Karpas-422 (cell line): ENCODE measurements at regions not wholly inside any gene's neighbourhood (a gene's known extent, or its start where the extent isn't known, plus 50 kb on each side); places are given as distances from the start of the nearest gene placed in this dataset.
A peak's percentile ranks its signal among the peaks of the same experiment; 100 is the strongest.

Experiments
- DNase-seq: peaks from one replicate; pipeline ENCODE4 v3.0.0-alpha.2; 2015
- H2AFZ ChIP-seq: fragments of 200-600 bp; sonication (generic); 2 replicates; pipeline ENCODE4 v1.6.1; 2014; ENCODE audit warnings: antibody characterized with exemption, low read length, mixed read lengths
- H3K27ac ChIP-seq: fragments of 200-600 bp; sonication (generic); 2 replicates; pipeline ENCODE4 v1.5.1; 2014; ENCODE audit warnings: mild to moderate bottlenecking, low read length, moderate library complexity
- H3K27me3 ChIP-seq: fragments of 200-600 bp; sonication (generic); 2 replicates; pipeline ENCODE4 v1.6.1; 2014; ENCODE audit warnings: low read length, mixed read lengths
- H3K36me3 ChIP-seq: fragments of 200-600 bp; sonication (generic); 2 replicates; pipeline ENCODE4 v1.6.1; 2014; ENCODE audit warnings: low read length, mixed read lengths; ENCODE audit not compliant: insufficient read depth
- H3K4me1 ChIP-seq: fragments of 200-600 bp; sonication (generic); 2 replicates; pipeline ENCODE4 v1.6.1; 2014; ENCODE audit warnings: mild to moderate bottlenecking, low read length, mixed read lengths
- H3K4me2 ChIP-seq: fragments of 200-600 bp; sonication (generic); 2 replicates; pipeline ENCODE4 v1.6.1; 2014; ENCODE audit warnings: low read length, low read depth, mild to moderate bottlenecking; ENCODE audit not compliant: poor library complexity, severe bottlenecking
- H3K4me3 ChIP-seq: fragments of 200-600 bp; sonication (generic); 2 replicates; pipeline ENCODE4 v1.5.1; 2014; ENCODE audit warnings: mild to moderate bottlenecking, antibody characterized with exemption, low read length, mixed read lengths
- H3K79me2 ChIP-seq: fragments of 200-600 bp; sonication (generic); 2 replicates; pipeline ENCODE4 v1.6.1; 2014; ENCODE audit warnings: mild to moderate bottlenecking, low read length, mixed read lengths
- H3K9ac ChIP-seq: fragments of 200-600 bp; sonication (generic); 2 replicates; pipeline ENCODE4 v1.6.0; 2014; ENCODE audit warnings: low read length
- H3K9me2 ChIP-seq: fragments of 200-600 bp; sonication (generic), shearing (Covaris generic); replicated peaks from 2 replicates; pipeline ENCODE4 v1.6.0; 2014; ENCODE audit warnings: mild to moderate bottlenecking, low read length, moderate library complexity; ENCODE audit not compliant: insufficient read depth
- H3K9me3 ChIP-seq: fragments of 300-700, 200-600 bp; sonication (generic); 2 replicates; pipeline ENCODE4 v1.6.1; 2014; ENCODE audit warnings: low read length, mixed read lengths
- H4K20me1 ChIP-seq: fragments of 200-600 bp; sonication (generic); 2 replicates; pipeline ENCODE4 v1.6.1; 2014; ENCODE audit warnings: mild to moderate bottlenecking, antibody characterized with exemption, low read length, low read depth; ENCODE audit not compliant: insufficient read depth

DNA sequence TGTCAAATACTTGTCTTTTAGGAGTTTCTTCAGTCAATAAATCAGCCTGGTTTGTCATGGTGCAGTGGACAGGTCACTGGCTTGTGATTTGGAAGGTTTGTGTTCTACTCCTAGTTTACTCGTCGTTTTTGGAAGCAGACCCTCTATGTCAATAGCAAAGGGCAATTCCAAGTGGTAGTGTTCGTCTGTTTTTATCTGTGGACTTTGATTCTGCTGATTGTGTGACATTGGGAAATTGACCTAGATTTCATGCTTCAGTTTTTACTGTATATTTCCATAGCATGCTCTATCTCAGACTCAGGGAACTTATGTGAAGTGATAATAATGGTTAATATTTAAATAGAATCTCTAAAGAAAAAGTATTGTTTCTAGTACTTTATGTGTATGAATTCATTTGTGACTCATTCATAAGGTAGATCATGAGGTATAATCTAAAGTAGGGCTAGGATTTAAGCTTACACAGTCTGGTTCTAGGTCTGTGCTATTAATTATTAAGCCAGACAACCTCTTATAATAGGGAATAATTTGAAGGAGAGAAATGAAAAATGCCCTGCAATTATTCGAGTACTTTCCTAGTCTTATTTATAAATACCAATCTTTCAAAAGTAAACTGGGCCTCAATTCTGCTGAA is 198.1 kb downstream of the REEP3 start:
- no peak overlapping the region for H2AFZ ChIP-seq
- H3K9me2 ChIP-seq: no peaks in the 10 kb centered on the region
- H3K9ac ChIP-seq: no peak overlapping the region
- no peak for DNase-seq
- H3K27ac ChIP-seq: no peak overlapping the region
- H3K27me3 ChIP-seq: no peaks in the 10 kb centered on the region
- H3K4me3 ChIP-seq: no peak overlapping the region
- H3K79me2 ChIP-seq: no peaks in the 10 kb centered on the region
- H3K36me3 ChIP-seq: no peaks in the 10 kb centered on the region
- no peaks in the 10 kb centered on the region for H3K9me3 ChIP-seq
- H3K4me1 ChIP-seq: peaks cover 53% of the 10 kb centered on the region
- no peaks in the 10 kb centered on the region for H4K20me1 ChIP-seq
- peak overlapping the region; percentile 14 for H3K4me2 ChIP-seq

DNA sequence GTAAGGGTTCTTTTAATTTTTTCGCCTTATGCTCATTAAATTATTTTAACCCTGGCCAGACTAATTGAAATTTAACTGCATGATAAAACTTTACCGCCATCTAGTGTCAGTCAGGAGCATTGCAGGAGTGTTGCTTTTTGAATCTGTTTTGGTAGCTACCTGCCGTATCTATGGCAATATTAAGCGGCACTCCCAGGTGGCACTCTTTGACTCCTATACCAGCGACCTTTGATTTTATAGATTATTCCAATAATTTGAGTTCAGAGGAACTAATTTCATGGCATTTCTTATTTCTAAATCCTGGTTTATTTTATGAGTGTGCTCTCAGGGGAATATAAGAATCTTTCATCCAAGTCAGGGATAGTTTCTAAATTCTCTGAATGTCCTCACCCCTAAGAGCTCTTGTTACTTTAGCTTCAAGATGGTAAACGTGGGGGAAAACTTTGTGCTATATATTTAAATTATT is 198.9 kb downstream of the REEP3 start:
- Histone ChIP-seq H3K79me2 (no peaks in the 10 kb centered on the region), H3K4me1 (peaks cover 53% of the 10 kb centered on the region), H3K9me2 (no peaks in the 10 kb centered on the region), H3K4me2 (peak overlapping the region; percentile 46), H4K20me1 (no peaks in the 10 kb centered on the region), H2AFZ (no peak overlapping the region), H3K9ac (no peak overlapping the region), H3K27ac (no peak overlapping the region), H3K4me3 (no peak overlapping the region), H3K27me3 (no peaks in the 10 kb centered on the region), H3K36me3 (no peaks in the 10 kb centered on the region), H3K9me3 (no peaks in the 10 kb centered on the region)
- DNase-seq: peak; percentile 92

DNA sequence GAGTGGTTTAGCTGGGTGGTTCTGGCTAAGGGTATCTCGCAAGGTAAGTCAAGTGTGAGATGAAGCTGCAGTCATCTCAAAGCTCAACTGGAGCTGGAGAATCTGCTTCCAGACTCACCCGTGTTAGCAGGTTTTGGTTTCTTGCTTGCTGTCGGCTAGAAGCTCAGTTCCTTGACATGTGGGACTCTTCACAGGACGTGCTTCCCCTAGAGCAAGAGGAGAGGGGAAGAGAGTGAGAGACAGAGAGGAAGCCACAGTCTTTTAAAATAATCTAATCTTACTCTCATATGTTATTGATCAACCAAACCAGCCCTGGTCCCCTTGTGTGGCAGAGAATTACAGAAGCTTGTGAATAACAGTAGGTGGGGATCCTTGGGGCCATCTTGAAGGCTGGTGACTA is 199.5 kb downstream of the REEP3 start:
- Histone ChIP-seq H3K4me1 (peaks cover 52% of the 10 kb centered on the region), H3K36me3 (no peaks in the 10 kb centered on the region), H3K9ac (0 out of 2 replicates have a peak overlapping the region, but pooled peaks have one; percentile 5), H2AFZ (peak overlapping the region; percentile 24; the same call in 1 of the 2 replicates), H4K20me1 (no peaks in the 10 kb centered on the region), H3K9me2 (no peaks in the 10 kb centered on the region), H3K27ac (no peak overlapping the region), H3K4me2 (peak overlapping the region; percentile 46), H3K79me2 (no peaks in the 10 kb centered on the region), H3K27me3 (no peaks in the 10 kb centered on the region), H3K4me3 (no peak overlapping the region), H3K9me3 (no peaks in the 10 kb centered on the region)
- DNase-seq: no peak

DNA sequence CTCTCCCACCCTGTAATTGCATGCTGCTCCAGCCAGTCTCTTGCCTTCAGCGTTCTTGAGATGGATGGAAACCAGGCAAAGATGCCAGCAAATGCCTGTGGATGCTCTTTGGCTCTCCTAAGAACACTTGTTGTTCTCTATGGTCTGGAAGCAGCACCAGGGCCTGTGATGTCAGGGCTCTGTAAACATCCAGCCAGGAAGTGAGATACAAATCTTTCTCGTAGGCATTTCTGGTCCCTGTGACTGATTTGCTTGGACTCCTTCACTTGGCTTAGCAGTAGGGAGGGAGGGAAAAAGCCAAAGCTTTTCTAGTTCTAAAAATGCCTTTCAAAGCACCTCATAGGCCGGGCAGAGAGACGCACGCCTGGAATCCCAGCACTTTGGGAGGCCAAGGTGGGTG is 201.3 kb downstream of the REEP3 start:
- Histone ChIP-seq H2AFZ (no peak overlapping the region), H3K9me2 (no peaks in the 10 kb centered on the region)

DNA sequence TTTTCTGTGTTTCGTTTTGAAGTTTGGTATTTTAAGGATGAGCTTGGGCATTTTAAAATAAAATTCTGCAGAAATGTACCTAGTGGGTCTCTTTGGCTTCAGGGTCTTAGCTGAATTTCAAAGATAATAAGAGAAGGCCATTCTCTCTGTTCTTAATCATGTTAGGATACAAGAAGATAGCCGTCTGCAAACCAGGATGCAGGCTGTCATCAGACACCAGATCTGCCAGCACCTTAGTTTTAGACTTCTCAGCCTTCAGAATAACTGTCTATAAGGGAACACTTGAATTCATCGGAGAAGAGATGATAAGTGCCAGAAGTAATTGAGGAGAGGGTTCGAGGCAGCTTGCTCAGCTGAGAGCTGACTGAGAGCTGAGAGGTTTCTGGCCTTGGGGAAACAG is 202.1 kb downstream of the REEP3 start:
- Histone ChIP-seq H3K4me1 (peaks cover 25% of the 10 kb centered on the region), H3K9me2 (no peaks in the 10 kb centered on the region), H3K9me3 (no peaks in the 10 kb centered on the region), H3K27me3 (no peaks in the 10 kb centered on the region), H3K4me3 (no peak overlapping the region), H3K36me3 (no peaks in the 10 kb centered on the region), H3K79me2 (no peaks in the 10 kb centered on the region), H3K4me2 (no peak overlapping the region), H3K9ac (no peak overlapping the region), H3K27ac (no peak overlapping the region), H2AFZ (no peak overlapping the region), H4K20me1 (no peaks in the 10 kb centered on the region)
- DNase-seq: no peak

More for the DNA sequence above, 201.3 kb downstream of the REEP3 start:
- Histone ChIP-seq H3K4me3 (no peak overlapping the region), H3K4me2 (no peak overlapping the region), H3K27me3 (no peaks in the 10 kb centered on the region), H3K79me2 (no peaks in the 10 kb centered on the region), H4K20me1 (no peaks in the 10 kb centered on the region), H3K27ac (no peak overlapping the region), H3K4me1 (peaks cover 33% of the 10 kb centered on the region), H3K9ac (no peak overlapping the region), H3K9me3 (no peaks in the 10 kb centered on the region), H3K36me3 (no peaks in the 10 kb centered on the region)
- DNase-seq: no peak

DNA sequence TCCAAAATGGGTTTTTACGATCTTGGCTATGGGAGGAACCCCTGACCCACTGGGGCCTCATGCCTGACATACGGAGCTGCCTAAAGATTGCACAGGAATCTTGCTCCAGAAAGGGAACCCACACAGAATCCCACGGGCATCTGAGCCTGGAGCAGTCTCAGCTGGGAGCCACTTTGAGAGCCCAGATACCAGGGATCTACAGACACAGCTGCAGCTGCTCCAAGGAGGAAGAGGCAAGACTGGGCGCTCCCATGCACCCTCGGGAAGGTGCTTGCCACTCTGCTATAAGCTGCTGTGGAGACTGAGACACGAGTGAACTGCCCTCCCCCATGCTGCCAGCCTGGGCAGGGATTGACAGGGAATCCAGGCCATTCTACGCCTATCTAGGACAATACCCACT is 202.5 kb downstream of the REEP3 start:
- no peaks in the 10 kb centered on the region for H3K9me2 ChIP-seq
- H3K9ac ChIP-seq: no peak overlapping the region
- no peak overlapping the region for H3K4me3 ChIP-seq
- peaks cover 21% of the 10 kb centered on the region for H3K4me1 ChIP-seq
- no peak overlapping the region for H3K4me2 ChIP-seq
- no peak for DNase-seq
- H4K20me1 ChIP-seq: no peaks in the 10 kb centered on the region
- H3K36me3 ChIP-seq: no peaks in the 10 kb centered on the region
- no peaks in the 10 kb centered on the region for H3K27me3 ChIP-seq
- no peak overlapping the region for H3K27ac ChIP-seq
- no peaks in the 10 kb centered on the region for H3K79me2 ChIP-seq
- no peaks in the 10 kb centered on the region for H3K9me3 ChIP-seq
- H2AFZ ChIP-seq: no peak overlapping the region

DNA sequence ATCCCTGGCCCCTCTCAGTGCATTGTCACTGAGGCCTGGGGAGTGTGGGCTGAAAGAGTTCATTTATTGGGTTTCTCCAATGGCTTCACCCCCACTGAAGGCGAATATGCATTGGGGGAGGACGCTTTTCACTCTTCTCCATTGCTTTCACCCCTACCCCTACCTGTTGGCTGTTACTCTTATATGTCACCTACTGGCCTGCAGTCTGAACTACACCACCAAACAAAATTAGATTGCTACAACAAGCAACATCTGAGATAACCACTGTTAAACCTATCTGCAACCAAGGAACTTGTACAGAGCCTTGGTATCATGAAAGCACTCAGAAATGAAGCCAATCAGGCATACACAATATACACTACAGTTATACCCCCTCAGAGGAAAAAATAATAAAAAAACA is 203.7 kb downstream of the REEP3 start:
- Histone ChIP-seq H3K9me2 (no peaks in the 10 kb centered on the region), H3K4me3 (no peak overlapping the region)

DNA sequence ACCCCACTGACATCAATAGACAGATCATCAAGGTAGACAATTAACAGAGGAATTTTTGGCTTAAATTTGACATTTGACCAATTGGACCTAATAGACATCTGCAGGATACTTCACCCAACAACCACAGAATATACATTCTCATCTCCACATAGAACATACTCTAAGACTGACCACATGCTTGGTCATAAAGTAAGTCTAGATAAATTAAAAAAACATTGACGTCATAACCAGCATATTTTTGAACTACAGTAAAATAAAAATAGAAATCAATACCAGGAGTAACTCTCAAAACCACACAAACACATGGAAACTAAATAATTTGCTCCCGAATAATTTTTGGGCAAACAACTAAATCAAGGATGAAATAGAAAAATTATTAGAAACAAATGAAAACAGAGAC is 205.7 kb downstream of the REEP3 start:
- Histone ChIP-seq H3K9me2 (no peaks in the 10 kb centered on the region), H3K27me3 (no peaks in the 10 kb centered on the region), H3K4me3 (no peak overlapping the region), H3K9me3 (no peaks in the 10 kb centered on the region), H3K36me3 (no peaks in the 10 kb centered on the region), H3K79me2 (no peaks in the 10 kb centered on the region), H2AFZ (no peak overlapping the region), H4K20me1 (no peaks in the 10 kb centered on the region), H3K9ac (no peak overlapping the region), H3K27ac (no peak overlapping the region), H3K4me1 (no peaks in the 10 kb centered on the region), H3K4me2 (no peak overlapping the region)
- no peak for DNase-seq

More for the DNA sequence above, 203.7 kb downstream of the REEP3 start:
- no peaks in the 10 kb centered on the region for H3K27me3 ChIP-seq
- H4K20me1 ChIP-seq: no peaks in the 10 kb centered on the region
- H3K4me2 ChIP-seq: no peak overlapping the region
- H3K4me1 ChIP-seq: peaks cover 9% of the 10 kb centered on the region
- H3K27ac ChIP-seq: no peak overlapping the region
- no peaks in the 10 kb centered on the region for H3K9me3 ChIP-seq
- no peak overlapping the region for H3K9ac ChIP-seq
- no peaks in the 10 kb centered on the region for H3K36me3 ChIP-seq
- no peaks in the 10 kb centered on the region for H3K79me2 ChIP-seq
- DNase-seq: no peak
- H2AFZ ChIP-seq: no peak overlapping the region
